ENCODE measurements at regions not wholly inside any gene's neighbourhood (a gene's known extent, or its start where the extent isn't known, plus 50 kb on each side); places are given as distances from the start of the nearest gene placed in this dataset.
"Not testable (repeated sequence)": the region's sequence is repeated elsewhere in the genome, so short reads cannot be mapped to it uniquely, and the experiment has no call there.

DNA sequence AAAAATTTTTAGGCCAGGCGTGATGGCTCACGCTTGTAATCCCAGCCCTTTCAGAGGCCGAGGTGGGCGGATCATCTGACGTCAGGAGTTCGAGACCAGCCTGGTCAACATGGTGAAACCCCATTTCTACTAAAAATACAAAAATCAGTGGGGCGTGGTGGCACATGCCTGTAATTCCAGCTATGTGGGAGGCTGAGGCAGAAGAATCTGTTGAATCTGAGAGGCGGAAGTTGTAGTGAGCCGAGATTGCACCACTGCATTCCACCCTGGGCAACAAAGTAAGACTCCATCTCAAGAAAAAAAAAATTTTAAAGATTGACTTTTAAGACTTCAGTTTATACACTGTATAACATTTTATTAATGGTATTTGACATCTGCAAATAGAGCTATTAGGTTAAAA lies 60.1 kb upstream of the GNAQ start:
- H3K4me1 Mint-ChIP-seq (ENCODE audit: unreplicated experiment), result no peaks in the 10 kb centered on the region
- TF ChIP-seq, protein P1, sequence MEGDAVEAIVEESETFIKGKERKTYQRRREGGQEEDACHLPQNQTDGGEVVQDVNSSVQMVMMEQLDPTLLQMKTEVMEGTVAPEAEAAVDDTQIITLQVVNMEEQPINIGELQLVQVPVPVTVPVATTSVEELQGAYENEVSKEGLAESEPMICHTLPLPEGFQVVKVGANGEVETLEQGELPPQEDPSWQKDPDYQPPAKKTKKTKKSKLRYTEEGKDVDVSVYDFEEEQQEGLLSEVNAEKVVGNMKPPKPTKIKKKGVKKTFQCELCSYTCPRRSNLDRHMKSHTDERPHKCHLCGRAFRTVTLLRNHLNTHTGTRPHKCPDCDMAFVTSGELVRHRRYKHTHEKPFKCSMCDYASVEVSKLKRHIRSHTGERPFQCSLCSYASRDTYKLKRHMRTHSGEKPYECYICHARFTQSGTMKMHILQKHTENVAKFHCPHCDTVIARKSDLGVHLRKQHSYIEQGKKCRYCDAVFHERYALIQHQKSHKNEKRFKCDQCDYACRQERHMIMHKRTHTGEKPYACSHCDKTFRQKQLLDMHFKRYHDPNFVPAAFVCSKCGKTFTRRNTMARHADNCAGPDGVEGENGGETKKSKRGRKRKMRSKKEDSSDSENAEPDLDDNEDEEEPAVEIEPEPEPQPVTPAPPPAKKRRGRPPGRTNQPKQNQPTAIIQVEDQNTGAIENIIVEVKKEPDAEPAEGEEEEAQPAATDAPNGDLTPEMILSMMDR (conservative IDR thresholded peaks at IDR 0.05), result no peak
- H3K27me3 Mint-ChIP-seq, result peaks cover 3% of the 10 kb centered on the region
- no peak for DNase-seq (ENCODE audit: extremely low spot score, unreplicated experiment)
- no peak overlapping the region for H3K27ac Mint-ChIP-seq
- H3K36me3 Mint-ChIP-seq, result no peaks in the 10 kb centered on the region
- no peaks in the 10 kb centered on the region for H3K9me3 Mint-ChIP-seq
- H3K4me3 Mint-ChIP-seq, result no peak overlapping the region

DNA sequence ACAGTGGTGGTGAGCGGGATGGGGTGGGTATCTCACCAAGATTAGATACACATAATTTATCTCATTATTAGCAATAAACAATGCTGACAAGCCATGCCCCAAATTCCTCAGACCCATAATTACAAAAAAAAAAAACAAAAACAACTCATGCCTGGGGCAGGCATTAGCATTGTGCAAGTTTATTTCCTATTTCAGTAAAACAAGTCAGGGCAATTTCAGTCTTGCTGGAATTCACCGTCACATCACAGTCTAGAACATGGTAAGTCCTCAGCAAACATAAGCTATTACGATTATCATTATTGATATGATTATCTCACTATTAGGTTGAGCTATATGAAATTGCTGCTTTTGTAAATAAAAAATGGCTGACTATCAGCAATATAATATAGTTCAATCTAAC lies 57.5 kb upstream of the GNAQ start:
- Mint-ChIP-seq H3K4me3 (no peak overlapping the region), H3K36me3 (no peaks in the 10 kb centered on the region)

DNA sequence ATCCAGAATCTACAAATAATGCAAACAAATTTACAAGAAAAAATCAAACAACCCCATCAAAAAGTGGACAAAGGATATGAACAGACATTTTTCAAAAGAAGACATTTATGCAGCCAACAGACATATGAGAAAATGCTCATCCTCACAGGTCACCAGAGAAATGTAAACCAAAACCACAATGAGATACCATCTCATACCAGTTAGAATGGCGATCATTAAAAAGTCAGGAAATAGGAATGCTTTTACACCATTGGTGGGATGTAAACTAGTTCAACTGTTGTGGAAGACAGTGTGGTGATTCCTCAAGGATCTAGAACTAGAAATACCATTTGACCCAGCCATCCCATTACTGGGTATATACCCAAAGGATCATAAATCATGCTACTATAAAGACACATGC lies 56.6 kb upstream of the GNAQ start:
- not testable (repeated sequence) for H3K36me3 Mint-ChIP-seq; H3K4me3 Mint-ChIP-seq; H3K4me1 Mint-ChIP-seq (ENCODE audit: unreplicated experiment); H3K27ac Mint-ChIP-seq; H3K9me3 Mint-ChIP-seq; DNase-seq (ENCODE audit: extremely low spot score, unreplicated experiment)
- H3K27me3 Mint-ChIP-seq, result peaks cover 11% of the 10 kb centered on the region

More for the DNA sequence above, 57.5 kb upstream of the GNAQ start:
- H3K27ac Mint-ChIP-seq, result no peak overlapping the region
- H3K9me3 Mint-ChIP-seq, result peaks cover 6% of the 10 kb centered on the region
- no peak for DNase-seq (ENCODE audit: extremely low spot score, unreplicated experiment)
- peaks cover 11% of the 10 kb centered on the region for H3K27me3 Mint-ChIP-seq
- H3K4me1 Mint-ChIP-seq (ENCODE audit: unreplicated experiment), result no peaks in the 10 kb centered on the region
- TF ChIP-seq, protein P1 (conservative IDR thresholded peaks at IDR 0.05), result no peak
